ENCODE measurements at regions not wholly inside any gene's neighbourhood (a gene's known extent, or its start where the extent isn't known, plus 50 kb on each side); places are given as distances from the start of the nearest gene placed in this dataset.
"Not testable (repeated sequence)": the region's sequence is repeated elsewhere in the genome, so short reads cannot be mapped to it uniquely, and the experiment has no call there.

- DNase-seq = no peak
These were observed 102.6 kb downstream of the PLG start for GRCh38 chr6:160804639-160805038.

GRCh38 chr6:160808263-160808662 lies 106.2 kb downstream of the PLG start:
- DNase-seq = no peak

GRCh38 chr6:160810238-160810637 lies 108.2 kb downstream of the PLG start:
- no peak for DNase-seq

- no peak for DNase-seq
These were observed 110.1 kb downstream of the PLG start for GRCh38 chr6:160812097-160812496.

- DNase-seq = no peak
These were observed 116.9 kb downstream of the PLG start for GRCh38 chr6:160818934-160819333.

GRCh38 chr6:160820661-160821060 lies 118.6 kb downstream of the PLG start:
- DNase-seq = not testable (repeated sequence)

- no peak for DNase-seq
These were observed 129.7 kb downstream of the PLG start for GRCh38 chr6:160831739-160832138.

GRCh38 chr6:160832422-160832821 lies 130.4 kb downstream of the PLG start:
- DNase-seq = no peak

GRCh38 chr6:160837146-160837545 lies 135.1 kb downstream of the PLG start:
- DNase-seq = no peak

- no peak for DNase-seq
These were observed 140.5 kb upstream of the MAP3K4 start for GRCh38 chr6:160851031-160851430.

- DNase-seq = no peak
These were observed 137.6 kb upstream of the MAP3K4 start for GRCh38 chr6:160853946-160854345.

GRCh38 chr6:160858886-160859285 lies 132.7 kb upstream of the MAP3K4 start:
- no peak for DNase-seq

- no peak for DNase-seq
These were observed 131.7 kb upstream of the MAP3K4 start for GRCh38 chr6:160859822-160860221.

GRCh38 chr6:160861824-160862223 lies 129.7 kb upstream of the MAP3K4 start:
- no peak for DNase-seq

- no peak for DNase-seq
These were observed 127.8 kb upstream of the MAP3K4 start for GRCh38 chr6:160863782-160864181.

GRCh38 chr6:160871320-160871719 lies 120.2 kb upstream of the MAP3K4 start:
- DNase-seq = no peak

GRCh38 chr6:160881148-160881808 lies 110.3 kb upstream of the MAP3K4 start:
- no peak for DNase-seq

GRCh38 chr6:160882006-160882405 lies 109.6 kb upstream of the MAP3K4 start:
- DNase-seq = no peak

GRCh38 chr6:160882791-160883279 lies 108.7 kb upstream of the MAP3K4 start:
- DNase-seq = no peak

GRCh38 chr6:160883560-160883959 lies 108.0 kb upstream of the MAP3K4 start:
- no peak for DNase-seq

- DNase-seq = no peak
These were observed 107.6 kb upstream of the MAP3K4 start for GRCh38 chr6:160883999-160884398.

GRCh38 chr6:160889148-160889547 lies 102.4 kb upstream of the MAP3K4 start:
- DNase-seq = not testable (repeated sequence)

- DNase-seq = no peak
These were observed 99.9 kb upstream of the MAP3K4 start for GRCh38 chr6:160891690-160892089.

- DNase-seq = no peak
These were observed 96.0 kb upstream of the MAP3K4 start for GRCh38 chr6:160895562-160895961.

All from NCI-H774 (cell line).